ENCODE measurements at regions not wholly inside any gene's neighbourhood (a gene's known extent, or its start where the extent isn't known, plus 50 kb on each side); places are given as distances from the start of the nearest gene placed in this dataset.

GRCh38 chr10:121159670-121160069, 308.5 kb downstream of the WDR11 start:
- TF ChIP-seq, protein P1, sequence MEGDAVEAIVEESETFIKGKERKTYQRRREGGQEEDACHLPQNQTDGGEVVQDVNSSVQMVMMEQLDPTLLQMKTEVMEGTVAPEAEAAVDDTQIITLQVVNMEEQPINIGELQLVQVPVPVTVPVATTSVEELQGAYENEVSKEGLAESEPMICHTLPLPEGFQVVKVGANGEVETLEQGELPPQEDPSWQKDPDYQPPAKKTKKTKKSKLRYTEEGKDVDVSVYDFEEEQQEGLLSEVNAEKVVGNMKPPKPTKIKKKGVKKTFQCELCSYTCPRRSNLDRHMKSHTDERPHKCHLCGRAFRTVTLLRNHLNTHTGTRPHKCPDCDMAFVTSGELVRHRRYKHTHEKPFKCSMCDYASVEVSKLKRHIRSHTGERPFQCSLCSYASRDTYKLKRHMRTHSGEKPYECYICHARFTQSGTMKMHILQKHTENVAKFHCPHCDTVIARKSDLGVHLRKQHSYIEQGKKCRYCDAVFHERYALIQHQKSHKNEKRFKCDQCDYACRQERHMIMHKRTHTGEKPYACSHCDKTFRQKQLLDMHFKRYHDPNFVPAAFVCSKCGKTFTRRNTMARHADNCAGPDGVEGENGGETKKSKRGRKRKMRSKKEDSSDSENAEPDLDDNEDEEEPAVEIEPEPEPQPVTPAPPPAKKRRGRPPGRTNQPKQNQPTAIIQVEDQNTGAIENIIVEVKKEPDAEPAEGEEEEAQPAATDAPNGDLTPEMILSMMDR (conservative IDR thresholded peaks at IDR 0.05; ENCODE audit: low read depth, low read length), result no peak
- no peak for DNase-seq (ENCODE audit: low read depth)

GRCh38 chr10:121165276-121165675, 314.1 kb downstream of the WDR11 start:
- TF ChIP-seq, protein P1 (conservative IDR thresholded peaks at IDR 0.05; ENCODE audit: low read depth, low read length), result no peak
- H3K4me3 ChIP-seq (ENCODE audit: low read depth, low read length), result no peak overlapping the region
- no peak for DNase-seq (ENCODE audit: low read depth)

More at GRCh38 chr10:121159670-121160069, 308.5 kb downstream of the WDR11 start:
- H3K4me3 ChIP-seq (ENCODE audit: low read depth, low read length), result no peak overlapping the region

DNA sequence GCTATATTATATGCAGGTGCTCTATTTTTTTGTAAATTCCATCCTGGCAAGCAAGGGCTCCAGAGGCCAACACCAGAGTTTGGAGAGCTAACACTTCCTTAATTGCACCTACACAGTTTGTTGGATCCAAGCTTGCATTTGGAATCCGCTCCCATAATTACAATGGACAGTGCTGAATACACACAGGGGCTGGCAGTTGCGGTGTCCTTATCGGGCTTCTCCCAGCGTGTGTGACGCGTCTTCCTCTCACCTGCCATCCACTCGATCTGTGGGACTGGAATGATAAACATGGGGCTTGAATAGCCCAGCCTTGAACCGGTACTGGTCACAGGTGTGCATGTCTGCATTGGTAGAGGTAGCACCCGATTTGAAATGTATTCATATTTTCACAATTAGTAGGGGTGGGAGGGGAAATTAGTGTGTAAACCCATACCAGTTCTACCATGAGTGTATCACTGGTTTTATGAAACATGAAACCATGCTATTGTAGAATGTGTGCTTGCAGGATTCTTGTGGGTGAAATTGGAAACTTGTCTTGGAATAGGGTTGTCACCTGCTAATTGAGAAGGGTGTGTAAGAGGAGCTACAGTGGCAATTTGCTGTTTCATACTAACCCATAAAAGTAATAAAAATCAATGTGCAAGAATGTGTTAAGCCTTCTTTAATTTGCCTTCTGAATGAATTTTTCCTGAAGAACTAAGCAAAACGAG, 316.5 kb downstream of the WDR11 start:
- H3K4me3 ChIP-seq (ENCODE audit: low read depth, low read length), result no peak overlapping the region
- DNase-seq (ENCODE audit: low read depth), result no peak
- TF ChIP-seq, protein P1 (conservative IDR thresholded peaks at IDR 0.05; ENCODE audit: low read depth, low read length), result no peak

DNA sequence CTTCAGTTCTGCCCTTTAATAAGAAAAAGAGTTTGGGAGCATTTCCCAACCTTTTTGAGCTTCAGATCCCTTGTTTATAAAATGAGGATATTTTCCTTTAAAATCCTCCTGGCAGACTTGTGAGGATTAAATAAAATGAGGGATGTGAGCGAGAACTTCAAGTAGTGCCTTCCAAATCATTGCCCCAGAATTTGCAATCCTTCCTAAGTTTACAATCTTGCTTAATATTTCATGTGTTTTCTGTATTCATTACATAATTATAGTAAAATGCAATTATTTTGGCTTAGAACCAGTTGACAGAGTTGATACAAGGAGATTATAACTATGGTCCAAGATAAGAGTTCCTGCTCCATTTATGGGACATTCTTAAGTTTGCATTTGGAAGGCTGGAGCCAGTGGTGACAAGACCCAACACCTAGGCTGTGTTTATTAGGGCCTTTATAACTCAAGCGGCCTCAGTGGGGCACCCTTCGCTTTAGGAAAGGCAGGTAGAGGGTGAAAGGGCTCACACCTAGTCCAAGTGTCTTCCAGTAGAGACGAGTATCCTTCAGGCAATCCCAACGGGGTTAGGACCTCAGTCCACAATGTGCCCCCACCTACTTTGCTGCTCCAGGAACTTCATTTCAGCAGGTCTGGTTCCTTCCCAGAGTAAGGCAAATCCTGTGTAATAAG, 317.5 kb downstream of the WDR11 start:
- TF ChIP-seq, protein P1 (conservative IDR thresholded peaks at IDR 0.05; ENCODE audit: low read depth, low read length), result no peak
- DNase-seq (ENCODE audit: low read depth), result no peak
- no peak overlapping the region for H3K4me3 ChIP-seq (ENCODE audit: low read depth, low read length)

DNA sequence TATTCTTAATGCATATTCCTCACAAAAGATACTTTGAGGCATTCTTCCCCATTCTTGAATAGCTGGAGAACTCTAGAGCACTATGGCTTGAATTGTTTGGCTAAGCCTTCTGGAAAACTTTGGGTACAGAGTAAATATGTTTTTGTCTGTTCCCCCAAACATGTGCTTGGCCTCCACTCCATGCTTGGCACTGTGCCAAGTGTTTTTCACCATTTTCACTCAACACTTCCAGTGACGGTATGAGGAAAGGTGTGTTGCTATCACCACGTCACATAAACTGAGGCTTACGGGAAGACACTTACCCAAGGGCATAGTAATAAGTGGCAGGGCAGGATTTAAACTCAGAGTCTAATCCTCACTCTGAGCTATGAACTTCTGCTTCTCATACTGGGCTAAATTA, 318.2 kb downstream of the WDR11 start:
- TF ChIP-seq, protein P1 (conservative IDR thresholded peaks at IDR 0.05; ENCODE audit: low read depth, low read length), result no peak
- no peak for DNase-seq (ENCODE audit: low read depth)
- H3K4me3 ChIP-seq (ENCODE audit: low read depth, low read length), result no peak overlapping the region

DNA sequence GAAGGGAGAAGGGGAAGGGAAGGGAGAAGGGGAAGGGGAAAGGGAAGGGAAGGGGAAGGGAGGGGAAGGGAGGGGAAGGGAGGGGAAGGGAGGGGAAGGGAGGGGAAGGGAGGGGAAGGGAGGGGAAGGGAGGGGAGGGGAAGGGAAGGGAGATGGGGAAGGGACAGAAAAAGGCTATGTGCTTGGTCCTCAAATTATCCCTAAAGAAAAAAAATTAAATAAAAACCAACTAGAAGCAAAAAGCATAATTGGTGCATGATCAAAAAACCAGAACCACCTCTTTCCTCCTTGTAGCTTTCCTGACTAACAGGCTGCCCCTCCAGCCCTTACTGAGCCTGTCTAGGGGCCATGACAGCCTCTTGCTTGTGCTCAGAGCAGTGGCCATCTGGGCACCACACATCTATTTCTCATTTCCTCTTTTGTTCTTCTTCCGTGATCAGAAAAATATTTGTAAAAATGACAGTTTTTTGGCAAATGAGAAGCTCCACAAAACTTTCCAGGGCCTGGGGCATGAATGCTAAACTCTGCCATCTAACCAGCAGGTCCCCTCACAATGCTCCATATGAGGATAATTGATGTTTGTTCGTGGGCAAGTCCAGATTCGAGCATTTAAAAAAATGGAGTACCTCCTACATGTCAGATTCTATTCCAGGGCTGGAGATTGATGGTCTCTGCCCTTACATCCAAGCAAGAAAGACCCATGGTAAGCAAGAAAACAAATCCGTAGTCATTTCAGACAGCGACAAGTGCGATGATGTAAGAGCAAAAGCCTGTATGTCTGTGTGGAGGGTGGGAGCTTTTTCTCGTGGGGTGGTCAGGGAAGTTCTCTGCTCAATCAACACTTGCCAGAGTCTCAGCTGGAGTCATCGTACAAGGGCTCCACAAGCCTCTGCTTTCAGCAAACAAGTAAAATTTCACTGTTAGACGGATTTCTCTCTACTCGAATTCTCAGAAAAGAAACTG, 320.9 kb downstream of the WDR11 start:
- H3K4me3 ChIP-seq (ENCODE audit: low read depth, low read length), result no peak overlapping the region
- TF ChIP-seq, protein P1 (conservative IDR thresholded peaks at IDR 0.05; ENCODE audit: low read depth, low read length), result no peak
- DNase-seq (ENCODE audit: low read depth), result no peak

All from choroid plexus epithelial cell (primary cell).